GM12878 (cell line): ENCODE measurements at regions not wholly inside any gene's neighbourhood (a gene's known extent, or its start where the extent isn't known, plus 50 kb on each side); places are given as distances from the start of the nearest gene placed in this dataset.

Experiments
- FOXK2 ChIP-seq: fragments of 450-650 bp; IDR thresholded peaks from 2 replicates; pipeline ENCODE4 v1.6.1; 2017; ENCODE audit warnings: mild to moderate bottlenecking, moderate library complexity
- USF2 ChIP-seq: IDR thresholded peaks from 2 replicates; pipeline ENCODE4 v1.6.1; 2011; ENCODE audit warnings: low read depth, low read length, improper control_type of control experiment, borderline replicate concordance

GRCh38 chr4:114509340-114509739 is 89.3 kb upstream of the UGT8 start:
- TF ChIP-seq FOXK2 (no peak), USF2 (no peak)
